Fibroblast of skin of right biceps (primary cell): ENCODE measurements at regions not wholly inside any gene's neighbourhood (a gene's known extent, or its start where the extent isn't known, plus 50 kb on each side); places are given as distances from the start of the nearest gene placed in this dataset.
A peak's percentile ranks its signal among the peaks of the same experiment; 100 is the strongest.
"Not testable (repeated sequence)": the region's sequence is repeated elsewhere in the genome, so short reads cannot be mapped to it uniquely, and the experiment has no call there.

ENCODE experiments used
- DNase-seq: peaks from one replicate; pipeline ENCODE4 v3.0.0-alpha.2; 2013

GRCh38 chr2:104904889-104905288 is 51.0 kb downstream of the POU3F3 start:
- DNase-seq = no peak

DNA sequence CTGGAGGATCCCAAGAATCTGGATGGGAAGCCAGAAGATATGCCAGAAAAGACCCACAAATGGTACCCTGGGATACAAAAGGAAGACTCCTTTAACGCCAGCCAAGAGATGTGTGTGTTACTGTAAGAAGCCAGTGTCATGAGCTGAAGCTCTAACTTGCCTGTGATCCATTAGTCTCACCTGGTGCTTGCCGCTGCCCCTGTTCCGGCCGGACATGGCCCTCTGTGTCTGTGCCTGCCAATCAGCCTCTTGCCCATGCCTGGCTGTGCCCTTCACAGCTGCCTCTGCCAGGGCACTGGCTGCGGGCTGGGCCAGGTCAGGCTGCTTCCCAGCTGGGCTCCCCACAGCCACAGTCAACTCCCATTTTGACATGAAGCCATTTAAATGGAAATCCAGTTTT is 55.4 kb downstream of the POU3F3 start:
- DNase-seq = no peak

GRCh38 chr2:104914509-104914908 is 60.6 kb downstream of the POU3F3 start:
- DNase-seq = no peak

DNA sequence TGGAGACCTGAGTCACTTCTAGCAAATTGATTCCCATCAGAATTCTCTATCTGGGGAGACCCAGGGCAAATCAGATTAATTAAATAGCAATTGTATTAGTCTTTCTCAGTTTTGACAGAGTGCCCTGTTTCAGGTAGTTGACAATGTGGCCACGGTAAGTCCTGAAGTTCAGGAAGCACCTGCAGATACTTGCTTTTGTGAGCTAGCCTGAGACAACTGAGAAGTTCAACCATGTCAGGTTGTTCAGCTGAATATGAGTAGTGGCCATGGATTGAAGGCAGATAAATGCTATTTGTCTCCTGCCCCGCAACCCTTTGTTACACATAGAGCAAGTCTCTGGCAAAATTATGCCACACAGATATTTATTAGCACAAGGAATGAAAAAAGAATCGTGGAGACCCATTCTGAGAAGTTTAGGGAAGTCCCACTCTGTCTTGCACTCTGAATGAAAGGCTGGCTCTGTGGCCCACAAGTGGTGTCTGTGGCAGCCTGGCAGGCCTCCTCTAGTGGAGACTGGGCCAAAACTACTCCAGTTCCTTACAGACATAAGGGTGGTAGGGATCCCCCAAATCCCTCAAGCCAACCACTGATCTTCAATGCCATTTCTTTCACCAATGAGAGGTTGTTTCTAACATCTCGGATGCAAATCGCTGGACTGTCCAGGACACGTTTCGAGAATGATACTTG is 61.3 kb downstream of the POU3F3 start:
- DNase-seq = no peak

- DNase-seq = no peak
These were observed 65.2 kb downstream of the POU3F3 start for GRCh38 chr2:104919127-104919526.

DNA sequence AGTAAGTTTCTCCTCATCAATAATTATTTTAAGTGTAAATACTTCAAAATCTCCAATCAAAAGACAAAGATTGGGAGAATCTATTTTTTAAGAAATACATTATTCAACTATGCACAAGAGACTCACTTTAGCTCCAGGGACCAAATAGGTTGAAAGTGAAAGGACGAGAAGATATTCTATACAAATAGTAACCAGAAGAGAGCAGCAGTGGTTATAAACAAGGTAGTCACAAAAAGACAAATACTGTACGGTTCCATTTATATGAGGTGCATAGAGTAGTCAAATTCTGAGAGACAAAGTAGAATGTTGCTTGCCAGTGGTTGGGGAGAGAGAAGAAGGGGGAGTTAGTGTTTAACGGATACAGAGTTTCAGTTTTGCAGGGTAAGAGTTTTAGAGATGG is 69.8 kb downstream of the POU3F3 start:
- DNase-seq = no peak

DNA sequence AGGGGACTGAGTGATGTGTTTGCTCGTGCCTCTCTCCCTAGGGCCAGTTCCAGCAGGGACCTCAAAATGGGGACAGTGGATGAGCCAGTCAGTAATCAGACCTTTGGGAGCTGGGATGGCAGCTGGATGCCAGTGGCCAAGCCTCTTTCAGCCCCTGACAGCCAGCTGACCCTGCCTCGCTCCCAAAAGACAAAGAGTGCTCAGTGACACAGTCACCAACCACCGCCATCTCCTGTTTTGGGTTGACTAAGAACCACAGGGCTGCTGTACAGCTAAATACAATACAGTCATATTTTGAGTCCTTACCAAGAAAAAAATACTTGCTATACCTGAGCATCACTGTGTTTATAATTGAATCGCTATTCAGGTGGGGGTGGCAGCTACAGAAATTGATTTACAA is 75.7 kb downstream of the POU3F3 start:
- DNase-seq = no peak

DNA sequence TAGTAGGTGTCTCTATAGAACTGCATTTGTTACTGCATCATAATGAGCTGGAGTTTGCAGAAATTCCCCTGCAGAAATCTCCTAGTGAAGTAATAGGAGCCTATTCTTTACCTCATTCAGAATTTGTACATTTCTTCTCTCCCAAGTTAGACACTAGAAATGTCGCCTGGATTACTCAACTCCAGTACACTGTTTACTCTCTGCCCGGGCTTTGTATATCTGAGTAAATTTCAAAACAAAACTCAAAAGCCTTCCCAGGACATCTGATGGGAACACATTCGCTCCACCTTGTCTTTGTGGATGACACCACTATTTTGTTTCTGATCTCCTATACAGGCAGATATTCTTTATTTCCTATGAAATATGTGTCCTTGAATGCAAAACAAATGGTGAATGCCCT is 76.8 kb downstream of the POU3F3 start:
- DNase-seq = no peak

- no peak for DNase-seq
These were observed 78.3 kb downstream of the POU3F3 start for GRCh38 chr2:104932243-104932642.

DNA sequence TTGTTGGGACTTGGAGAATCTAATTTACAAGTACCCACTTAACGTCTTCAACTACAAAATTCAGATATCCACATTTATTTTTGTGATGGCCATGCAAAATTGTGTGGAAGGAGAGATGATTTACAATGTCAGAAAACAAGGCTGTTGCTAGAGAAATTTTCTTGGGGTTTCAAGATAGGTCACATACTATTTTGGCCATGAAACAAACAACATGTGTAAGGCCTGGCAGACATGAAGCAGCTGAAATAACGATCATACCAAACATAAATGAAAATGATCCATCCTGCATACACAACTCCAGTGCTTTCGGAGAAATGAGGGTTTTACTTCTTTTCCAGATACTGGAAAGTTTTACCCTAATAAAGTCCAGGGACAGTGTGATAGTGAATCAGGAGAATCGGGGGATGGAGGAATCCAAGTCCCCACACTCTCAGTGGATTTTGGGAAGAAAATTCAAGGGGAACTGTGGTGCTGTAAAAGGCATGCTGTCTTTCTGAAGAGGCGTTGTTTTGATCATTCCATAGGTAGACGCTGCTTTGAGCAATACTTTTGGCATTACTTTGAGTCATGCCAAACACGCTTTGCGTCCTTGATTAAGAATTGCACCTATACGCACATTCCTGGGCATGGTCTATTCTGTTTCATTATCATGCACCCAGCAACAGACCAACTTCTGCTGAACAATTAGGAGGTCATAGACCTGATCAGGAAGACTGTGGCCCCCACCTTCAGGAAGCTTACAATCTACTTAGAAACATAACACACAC is 79.4 kb downstream of the POU3F3 start:
- no peak for DNase-seq

DNA sequence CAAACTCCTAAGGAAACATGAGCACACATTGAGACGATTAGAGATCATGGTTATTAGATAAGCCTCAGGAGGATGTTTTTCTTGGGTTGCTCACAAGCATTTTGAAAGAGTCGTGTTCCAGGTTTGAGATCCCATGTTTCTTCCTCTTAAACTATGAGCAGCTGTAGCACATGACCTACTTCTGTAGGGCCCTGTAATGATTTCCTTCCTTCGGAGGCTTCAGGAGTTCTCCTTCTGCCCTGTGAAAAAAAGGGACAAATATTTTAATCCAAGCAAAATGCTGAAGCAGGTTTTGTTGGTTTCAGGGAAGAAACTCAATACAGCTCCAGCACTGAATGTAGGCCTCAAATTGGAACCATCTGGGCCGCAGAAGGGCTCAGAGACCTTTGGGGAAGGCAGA is 82.6 kb downstream of the POU3F3 start:
- DNase-seq = no peak

- no peak for DNase-seq
These were observed 84.5 kb downstream of the POU3F3 start for GRCh38 chr2:104938231-104938941.

GRCh38 chr2:104939570-104940217 is 85.8 kb downstream of the POU3F3 start:
- no peak for DNase-seq

- peak; percentile 6 for DNase-seq
These were observed 90.6 kb downstream of the POU3F3 start for GRCh38 chr2:104944495-104944894.

GRCh38 chr2:104945121-104945520 is 91.2 kb downstream of the POU3F3 start:
- DNase-seq = no peak

DNA sequence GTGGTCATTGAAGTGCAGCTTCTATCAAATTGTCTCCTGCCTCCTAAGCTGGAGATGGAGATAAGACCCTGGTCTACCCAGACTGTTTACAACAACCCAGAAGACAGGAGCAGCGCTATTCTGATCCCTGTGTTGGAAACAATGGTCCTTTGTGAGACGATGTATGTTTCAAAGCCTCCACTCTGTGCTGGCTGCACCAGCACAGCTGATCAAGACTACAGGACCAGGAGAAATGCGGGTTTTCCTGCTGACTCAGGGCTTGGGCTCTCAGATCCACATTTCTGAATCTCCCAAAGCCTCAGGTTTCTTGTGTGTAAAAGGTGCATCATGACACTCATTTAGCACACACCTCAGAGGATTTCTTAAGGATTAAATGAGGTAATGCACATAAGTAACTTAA is 92.0 kb downstream of the POU3F3 start:
- DNase-seq = no peak

DNA sequence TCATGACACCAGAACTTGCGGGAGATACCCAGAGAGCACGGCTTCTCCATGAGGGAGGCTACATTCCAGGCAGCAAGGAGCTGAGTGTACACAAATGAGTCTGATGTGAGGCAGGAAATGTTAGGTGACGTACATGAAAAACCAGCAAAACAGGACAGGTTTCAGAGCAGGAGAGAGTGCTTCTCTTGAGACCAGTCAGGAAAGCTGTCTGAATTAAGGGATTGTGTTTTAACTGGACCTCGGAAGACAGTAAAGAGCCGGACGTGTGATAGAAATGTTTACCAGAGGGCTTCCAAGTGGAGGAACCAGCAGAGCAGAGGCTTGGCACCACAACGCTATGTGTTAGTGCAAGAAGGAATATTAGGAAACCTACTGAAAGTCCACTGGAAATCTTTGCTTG is 90.4 kb upstream of the MRPS9 start:
- DNase-seq = not testable (repeated sequence)

DNA sequence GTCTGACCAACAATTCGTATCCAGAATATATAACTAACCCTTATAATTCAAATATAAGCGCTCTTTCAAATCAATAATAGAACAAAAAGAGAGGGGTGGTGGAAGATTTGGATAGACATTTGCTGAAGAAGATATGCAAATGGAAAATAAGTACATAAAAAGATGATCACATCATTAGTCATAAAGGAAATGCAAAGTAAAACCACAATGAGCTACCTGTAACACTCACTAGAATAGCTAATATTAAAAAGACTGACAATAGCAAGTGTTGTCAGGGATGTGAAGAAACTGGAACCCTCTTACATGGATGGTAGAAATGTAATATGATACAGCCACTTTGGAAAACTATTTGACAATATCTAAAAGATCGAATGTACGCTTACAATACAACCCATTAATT is 84.9 kb upstream of the MRPS9 start:
- DNase-seq = no peak

DNA sequence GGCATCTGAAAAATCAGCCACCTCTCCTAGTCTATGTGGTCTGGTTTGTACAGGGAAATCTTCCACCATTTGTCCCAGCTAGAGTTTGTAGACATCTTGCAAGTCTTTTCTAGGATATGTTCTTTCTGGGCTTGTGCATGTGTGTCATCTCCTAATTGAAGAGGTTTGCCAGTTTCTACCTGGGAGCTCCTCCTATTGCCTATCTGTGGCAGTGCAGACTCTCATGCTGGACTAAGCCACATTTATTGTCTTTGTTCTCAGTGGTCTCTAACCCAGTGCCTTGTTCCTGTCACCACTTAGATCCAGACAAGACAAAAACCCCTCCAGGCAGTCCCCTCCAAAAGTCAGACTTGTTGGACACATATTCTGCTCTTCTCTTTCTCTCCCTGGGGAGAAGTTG is 72.0 kb upstream of the MRPS9 start:
- no peak for DNase-seq

- no peak for DNase-seq
These were observed 68.3 kb upstream of the MRPS9 start for GRCh38 chr2:104969564-104969963.

- DNase-seq = no peak
These were observed 62.5 kb upstream of the MRPS9 start for GRCh38 chr2:104975371-104975770.

- no peak for DNase-seq
These were observed 62.0 kb upstream of the MRPS9 start for GRCh38 chr2:104975851-104976250.

GRCh38 chr2:104976603-104977120 is 61.2 kb upstream of the MRPS9 start:
- DNase-seq = no peak
